ENCODE measurements at regions not wholly inside any gene's neighbourhood (a gene's known extent, or its start where the extent isn't known, plus 50 kb on each side); places are given as distances from the start of the nearest gene placed in this dataset.
A peak's percentile ranks its signal among the peaks of the same experiment; 100 is the strongest.

- H2BK5ac ChIP-seq (ENCODE audit: low read depth, low read length): no peak overlapping the region
- 76% methylated on average over 5 of the region's 5 CpGs; no CpG with 5 or more reads in 1 of the 2 experiments for WGBS, 2 experiments (ENCODE audit: extremely low coverage in 1 of 2, insufficient coverage in 1 of 2, insufficient read length in 1 of 2, insufficient replicate concordance in 2 of 2, low coverage in 1 of 2, low lambda C conversion rate in 2 of 2, missing lambda C conversion rate in 1 of 2)
- ChIA-PET CTCF (ENCODE audit: partially characterized antibody) (interaction anchor here (1.0 to 1.2 kb wide), 3 partner anchors 10 to 23 kb away, joined by 3 read pairs; no protein-coding TSS in a partner anchor), POLR2A (ENCODE audit: partially characterized antibody) (no interaction called here)
- no peak overlapping the region for H2AK5ac ChIP-seq (ENCODE audit: low read depth, low read length)
- H4K8ac ChIP-seq (ENCODE audit: extremely low read depth, insufficient read depth, low read length): no peak overlapping the region
- no peak overlapping the region for H3K9ac ChIP-seq (replicated peaks in 1 of 4; ENCODE audit: extremely low read depth in 1 of 4, low read depth in 3 of 4, low read length in 3 of 4)
- no peak overlapping the region for H3K4me3 ChIP-seq (ENCODE audit: extremely low read depth in 1 of 4, insufficient read depth in 2 of 4, low read depth in 3 of 4, low read length in 4 of 4)
- H3K4me1 ChIP-seq (replicated peaks in 1 of 4; ENCODE audit: control insufficient read depth in 3 of 4, insufficient read depth in 4 of 4, low read length in 3 of 4): no peaks in the 10 kb centered on the region
- H3K4ac ChIP-seq (replicated peaks; ENCODE audit: insufficient read length, low read depth, low read length): no peak overlapping the region
- H3K14ac ChIP-seq (ENCODE audit: insufficient read length): no peak overlapping the region
- no peak overlapping the region for H3K18ac ChIP-seq (ENCODE audit: extremely low read depth, low read length)
- H3K9me3 ChIP-seq (ENCODE audit: insufficient read depth in 2 of 2, low read depth in 1 of 2, low read length in 1 of 2): no peaks in the 10 kb centered on the region
- no peak overlapping the region for H4K5ac ChIP-seq (ENCODE audit: insufficient read length, low read depth, low read length)
- H2BK15ac ChIP-seq (ENCODE audit: low read length): no peak overlapping the region
- FAIRE-seq (no peak), DNase-seq (ENCODE audit: low read depth in 1 of 2, low spot score in 2 of 2) (no peak)
- H2AFZ ChIP-seq (ENCODE audit: low read length): no peak overlapping the region
- no peak overlapping the region for H3K4me2 ChIP-seq (ENCODE audit: insufficient read depth in 1 of 2, low read depth in 2 of 2, low read length in 2 of 2)
- H3K27ac ChIP-seq (ENCODE audit: low read depth, low read length): no peak overlapping the region
- no peaks in the 10 kb centered on the region for H3K79me2 ChIP-seq (ENCODE audit: control insufficient read depth in 1 of 2, insufficient read depth in 2 of 2, low read length in 2 of 2)
- no peak overlapping the region for H3K23ac ChIP-seq (ENCODE audit: insufficient read length)
- no peaks in the 10 kb centered on the region for H3K23me2 ChIP-seq (ENCODE audit: low read depth, low read length)
- no peak overlapping the region for H3K56ac ChIP-seq (replicated peaks; ENCODE audit: insufficient read length, low read depth, low read length)
- no peak overlapping the region for H2BK120ac ChIP-seq (replicated peaks; ENCODE audit: low read depth, low read length)
- H3K36me3 ChIP-seq (ENCODE audit: control insufficient read depth in 2 of 4, insufficient read depth in 4 of 4, low read length in 3 of 4): no peaks in the 10 kb centered on the region
- H4K20me1 ChIP-seq (replicated peaks in 1 of 2; ENCODE audit: control insufficient read depth in 1 of 2, insufficient read depth in 2 of 2, low read length in 2 of 2): no peaks in the 10 kb centered on the region
- H3K79me1 ChIP-seq (ENCODE audit: low read depth, low read length): no peaks in the 10 kb centered on the region
- no peak overlapping the region for H4K91ac ChIP-seq (replicated peaks; ENCODE audit: insufficient read length, low read length)
- H3K27me3 ChIP-seq (replicated peaks in 1 of 4; ENCODE audit: control insufficient read depth in 3 of 4, extremely low read depth in 1 of 4, insufficient read depth in 3 of 4, low read length in 3 of 4): no peaks in the 10 kb centered on the region
- TF ChIP-seq ASH2L (IDR thresholded peaks at IDR 0.05; ENCODE audit: low read length) (no peak), RXRA (IDR thresholded peaks at IDR 0.05; ENCODE audit: insufficient read depth, low read depth, low read length) (no peak)
- H2BK20ac ChIP-seq (ENCODE audit: low read length): no peak overlapping the region
- 0 out of 2 replicates have a peak overlapping the region, but pooled peaks have one; percentile 5 for H2BK12ac ChIP-seq (ENCODE audit: low read depth, low read length)
Measured at GRCh38 chr14:96637521-96637920, 135.3 kb downstream of the PAPOLA start.
